ENCODE measurements at regions not wholly inside any gene's neighbourhood (a gene's known extent, or its start where the extent isn't known, plus 50 kb on each side); places are given as distances from the start of the nearest gene placed in this dataset.

DNA sequence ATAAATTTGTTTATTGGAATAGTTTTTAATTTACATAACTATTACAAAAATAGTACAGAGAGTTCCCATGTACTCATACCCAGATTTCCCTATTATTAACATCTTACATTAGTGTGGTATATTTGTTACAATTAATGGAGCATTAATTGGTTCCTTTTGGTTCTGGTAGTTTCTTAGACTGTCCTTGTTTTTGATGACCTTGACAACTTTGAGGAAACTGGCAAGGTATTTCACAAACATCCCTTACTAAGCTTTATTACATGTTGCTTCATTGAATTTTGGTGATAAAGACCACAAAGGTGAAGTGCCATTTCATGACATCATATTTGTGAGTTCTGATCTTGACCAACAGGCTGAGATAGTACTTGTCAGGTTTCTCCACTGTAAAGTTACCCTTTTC, 379.0 kb upstream of the GCFC2 start:
- Histone ChIP-seq H3K27ac (no peak overlapping the region), H3K36me3 (no peaks in the 10 kb centered on the region), H3K27me3 (ENCODE audit: insufficient read depth, low read depth, severe bottlenecking) (no peaks in the 10 kb centered on the region), H3K9me3 (ENCODE audit: severe bottlenecking) (no peaks in the 10 kb centered on the region), H3K4me3 (ENCODE audit: low read depth, low read length) (no peak overlapping the region)
- TF ChIP-seq, protein P1, sequence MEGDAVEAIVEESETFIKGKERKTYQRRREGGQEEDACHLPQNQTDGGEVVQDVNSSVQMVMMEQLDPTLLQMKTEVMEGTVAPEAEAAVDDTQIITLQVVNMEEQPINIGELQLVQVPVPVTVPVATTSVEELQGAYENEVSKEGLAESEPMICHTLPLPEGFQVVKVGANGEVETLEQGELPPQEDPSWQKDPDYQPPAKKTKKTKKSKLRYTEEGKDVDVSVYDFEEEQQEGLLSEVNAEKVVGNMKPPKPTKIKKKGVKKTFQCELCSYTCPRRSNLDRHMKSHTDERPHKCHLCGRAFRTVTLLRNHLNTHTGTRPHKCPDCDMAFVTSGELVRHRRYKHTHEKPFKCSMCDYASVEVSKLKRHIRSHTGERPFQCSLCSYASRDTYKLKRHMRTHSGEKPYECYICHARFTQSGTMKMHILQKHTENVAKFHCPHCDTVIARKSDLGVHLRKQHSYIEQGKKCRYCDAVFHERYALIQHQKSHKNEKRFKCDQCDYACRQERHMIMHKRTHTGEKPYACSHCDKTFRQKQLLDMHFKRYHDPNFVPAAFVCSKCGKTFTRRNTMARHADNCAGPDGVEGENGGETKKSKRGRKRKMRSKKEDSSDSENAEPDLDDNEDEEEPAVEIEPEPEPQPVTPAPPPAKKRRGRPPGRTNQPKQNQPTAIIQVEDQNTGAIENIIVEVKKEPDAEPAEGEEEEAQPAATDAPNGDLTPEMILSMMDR (IDR thresholded peaks at IDR 0.05; ENCODE audit: low read depth, low read length) = no peak
- DNase-seq = no peak

DNA sequence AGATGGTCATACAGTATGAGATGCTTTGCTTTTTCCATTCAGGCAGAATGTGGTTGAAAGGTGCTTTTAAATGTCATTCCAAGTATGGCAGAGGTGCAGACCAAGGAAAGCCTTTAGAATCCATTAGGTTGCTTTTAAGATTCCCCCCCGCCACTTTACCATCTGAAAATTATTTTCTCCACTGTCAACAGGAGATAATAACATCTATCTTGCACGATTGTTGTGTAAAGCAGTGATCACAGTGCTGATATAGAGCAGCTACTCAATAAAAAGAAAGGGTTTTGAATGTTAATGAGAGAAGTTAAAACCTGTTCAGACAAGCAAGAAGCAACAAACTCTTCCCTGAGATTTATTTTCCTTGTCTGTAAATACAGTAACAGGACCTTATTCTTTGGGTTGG, 372.5 kb upstream of the GCFC2 start:
- DNase-seq = no peak
- Histone ChIP-seq H3K9me3 (ENCODE audit: severe bottlenecking) (no peaks in the 10 kb centered on the region), H3K27ac (no peak overlapping the region), H3K4me3 (ENCODE audit: low read depth, low read length) (no peak overlapping the region), H3K27me3 (ENCODE audit: insufficient read depth, low read depth, severe bottlenecking) (no peaks in the 10 kb centered on the region), H3K36me3 (no peaks in the 10 kb centered on the region)
- TF ChIP-seq, protein P1 (IDR thresholded peaks at IDR 0.05; ENCODE audit: low read depth, low read length) = no peak

DNA sequence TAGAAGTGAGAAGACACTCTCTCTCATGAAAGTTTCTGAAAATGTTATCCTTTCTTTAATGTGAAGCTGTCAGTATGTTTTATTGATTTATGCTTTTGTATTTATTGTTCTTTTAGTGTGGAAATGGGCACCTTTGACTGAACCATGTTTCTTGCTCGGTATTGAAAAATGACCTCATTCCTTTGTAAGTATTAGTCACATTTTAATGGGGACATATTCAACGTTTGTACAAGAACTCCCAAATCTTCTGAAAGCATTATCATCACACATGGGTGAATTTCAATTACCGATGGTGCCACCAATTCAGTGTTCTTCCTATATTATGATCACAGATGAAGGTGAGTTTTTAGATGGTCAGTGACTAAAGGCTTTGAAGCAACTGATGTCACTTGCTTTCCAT, 371.8 kb upstream of the GCFC2 start:
- H3K27me3 ChIP-seq (ENCODE audit: insufficient read depth, low read depth, severe bottlenecking) = no peaks in the 10 kb centered on the region
- H3K36me3 ChIP-seq = no peaks in the 10 kb centered on the region
- TF ChIP-seq, protein P1 (IDR thresholded peaks at IDR 0.05; ENCODE audit: low read depth, low read length) = no peak
- DNase-seq = no peak
- no peak overlapping the region for H3K27ac ChIP-seq
- no peaks in the 10 kb centered on the region for H3K9me3 ChIP-seq (ENCODE audit: severe bottlenecking)
- H3K4me3 ChIP-seq (ENCODE audit: low read depth, low read length) = no peak overlapping the region

DNA sequence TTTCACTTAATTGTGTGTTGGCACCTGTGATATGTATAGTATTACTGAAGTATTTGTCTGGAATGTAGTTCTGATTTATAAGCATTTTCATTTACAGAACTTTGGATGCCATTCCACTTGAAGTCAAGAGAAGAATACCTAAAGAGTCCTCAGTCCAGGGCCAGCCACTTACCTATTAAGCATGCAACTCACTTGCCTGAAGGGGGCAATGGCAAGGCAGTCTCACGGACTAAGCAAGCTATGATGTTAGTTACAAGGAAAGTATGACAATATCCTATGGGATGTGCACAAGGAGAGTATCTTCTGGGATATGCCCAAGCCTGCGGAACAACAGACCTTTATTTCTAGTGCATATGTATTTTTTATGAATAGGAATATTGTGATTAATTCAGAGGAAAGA, 369.4 kb upstream of the GCFC2 start:
- TF ChIP-seq, protein P1 (IDR thresholded peaks at IDR 0.05; ENCODE audit: low read depth, low read length) = peak; percentile 36
- no peak overlapping the region for H3K4me3 ChIP-seq (ENCODE audit: low read depth, low read length)
- no peaks in the 10 kb centered on the region for H3K27me3 ChIP-seq (ENCODE audit: insufficient read depth, low read depth, severe bottlenecking)
- no peaks in the 10 kb centered on the region for H3K36me3 ChIP-seq
- H3K9me3 ChIP-seq (ENCODE audit: severe bottlenecking) = no peaks in the 10 kb centered on the region
- peak; percentile 18 for DNase-seq
- no peak overlapping the region for H3K27ac ChIP-seq

DNA sequence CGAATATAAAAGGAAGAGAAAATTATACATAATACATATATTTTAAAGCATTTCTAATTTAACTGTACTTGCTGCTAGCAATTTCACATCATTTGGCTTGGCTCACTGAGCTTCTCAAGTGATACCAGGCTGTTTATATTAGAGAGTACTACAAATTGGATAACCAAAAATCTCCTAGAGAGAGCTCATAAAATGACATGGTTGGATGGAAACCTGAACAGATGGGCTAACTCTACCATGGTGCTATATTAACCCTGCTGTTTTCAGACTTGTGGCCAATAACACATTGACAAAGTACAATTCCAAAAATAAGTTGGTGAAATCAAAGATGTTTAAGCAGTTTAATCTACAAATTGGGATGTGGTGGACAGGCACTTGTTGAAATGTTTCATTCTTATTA, 364.4 kb upstream of the GCFC2 start:
- no peaks in the 10 kb centered on the region for H3K27me3 ChIP-seq (ENCODE audit: insufficient read depth, low read depth, severe bottlenecking)
- H3K27ac ChIP-seq = no peak overlapping the region
- no peak for DNase-seq
- no peaks in the 10 kb centered on the region for H3K9me3 ChIP-seq (ENCODE audit: severe bottlenecking)
- TF ChIP-seq, protein P1 (IDR thresholded peaks at IDR 0.05; ENCODE audit: low read depth, low read length) = no peak
- H3K4me3 ChIP-seq (ENCODE audit: low read depth, low read length) = no peak overlapping the region
- H3K36me3 ChIP-seq = no peaks in the 10 kb centered on the region

DNA sequence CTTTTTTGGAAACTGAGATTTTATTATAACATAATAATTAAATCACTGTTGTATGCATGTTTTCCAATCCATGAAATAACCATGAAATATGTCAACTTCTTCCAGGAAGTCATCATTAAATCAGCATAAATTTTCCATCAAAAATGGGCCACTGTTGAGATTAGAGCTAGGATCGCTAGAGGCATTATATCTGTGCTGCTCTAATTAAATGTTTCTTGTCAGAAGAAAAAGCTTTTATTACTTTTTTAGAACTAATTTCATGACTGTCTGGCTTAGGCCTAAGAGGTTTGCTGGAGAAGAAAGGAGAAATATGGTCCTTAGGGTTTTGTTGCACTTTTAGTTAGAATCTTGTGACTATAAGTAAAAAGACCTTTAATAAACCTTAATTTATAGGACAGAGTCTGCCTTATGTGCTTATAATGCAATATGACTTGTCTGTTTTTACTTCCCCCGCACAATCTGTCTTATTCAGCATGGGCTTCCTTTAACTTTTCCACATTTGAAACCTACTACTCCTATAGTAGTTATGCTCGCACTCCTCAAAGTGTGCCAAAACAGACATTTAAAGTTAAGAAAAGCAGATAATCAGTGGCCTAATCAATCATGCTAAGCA, 363.4 kb upstream of the GCFC2 start:
- H3K4me3 ChIP-seq (ENCODE audit: low read depth, low read length) = no peak overlapping the region
- H3K36me3 ChIP-seq = no peaks in the 10 kb centered on the region
- H3K27me3 ChIP-seq (ENCODE audit: insufficient read depth, low read depth, severe bottlenecking) = no peaks in the 10 kb centered on the region
- DNase-seq = no peak
- TF ChIP-seq, protein P1 (IDR thresholded peaks at IDR 0.05; ENCODE audit: low read depth, low read length) = no peak
- peaks cover 5% of the 10 kb centered on the region for H3K9me3 ChIP-seq (ENCODE audit: severe bottlenecking)
- no peak overlapping the region for H3K27ac ChIP-seq
